Progenitor cell of endocrine pancreas (in vitro differentiated cells): ENCODE measurements at regions not wholly inside any gene's neighbourhood (a gene's known extent, or its start where the extent isn't known, plus 50 kb on each side); places are given as distances from the start of the nearest gene placed in this dataset.

Source experiments
- DNase-seq: peaks from one replicate; pipeline ENCODE4 v3.0.0; 2021; ENCODE audit warnings: low spot score; ENCODE audit not compliant: unreplicated experiment
- H3K27ac Mint-ChIP-seq: 2 replicates; pipeline ENCODE4 v1.8.0; 2021; ENCODE audit warnings: mild to moderate bottlenecking, moderate library complexity, mixed read lengths
- H3K27me3 Mint-ChIP-seq: 2 replicates; pipeline ENCODE4 v1.8.0; 2021; ENCODE audit warnings: mixed read lengths
- H3K36me3 Mint-ChIP-seq: 2 replicates; pipeline ENCODE4 v1.8.0; 2022; ENCODE audit warnings: mixed read lengths; ENCODE audit not compliant: insufficient read depth
- H3K4me1 Mint-ChIP-seq: 2 replicates; pipeline ENCODE4 v1.8.0; 2021; ENCODE audit warnings: low read depth, mixed read lengths
- H3K4me3 Mint-ChIP-seq: 2 replicates; pipeline ENCODE4 v1.8.0; 2021; ENCODE audit warnings: low read depth, mild to moderate bottlenecking, moderate library complexity, mixed read lengths
- H3K9me3 Mint-ChIP-seq: 2 replicates; pipeline ENCODE4 v1.8.0; 2021; ENCODE audit warnings: low read depth, mixed read lengths
- TF ChIP-seq, protein P1 (sequence below): fragments of 200-600 bp; sonication (generic); IDR thresholded peaks from one replicate; pipeline ENCODE4 v1.5.0; 2021; ENCODE audit warnings: antibody characterized with exemption, mild to moderate bottlenecking; ENCODE audit not compliant: unreplicated experiment

GRCh38 chr6:82584856-82585255 lies 221.2 kb downstream of the TPBG start:
- Mint-ChIP-seq H3K27me3 (no peaks in the 10 kb centered on the region), H3K4me1 (peaks cover 4% of the 10 kb centered on the region), H3K9me3 (peaks cover 4% of the 10 kb centered on the region), H3K36me3 (no peaks in the 10 kb centered on the region), H3K4me3 (no peak overlapping the region), H3K27ac (no peak overlapping the region)
- no peak for DNase-seq
- TF ChIP-seq, protein P1, sequence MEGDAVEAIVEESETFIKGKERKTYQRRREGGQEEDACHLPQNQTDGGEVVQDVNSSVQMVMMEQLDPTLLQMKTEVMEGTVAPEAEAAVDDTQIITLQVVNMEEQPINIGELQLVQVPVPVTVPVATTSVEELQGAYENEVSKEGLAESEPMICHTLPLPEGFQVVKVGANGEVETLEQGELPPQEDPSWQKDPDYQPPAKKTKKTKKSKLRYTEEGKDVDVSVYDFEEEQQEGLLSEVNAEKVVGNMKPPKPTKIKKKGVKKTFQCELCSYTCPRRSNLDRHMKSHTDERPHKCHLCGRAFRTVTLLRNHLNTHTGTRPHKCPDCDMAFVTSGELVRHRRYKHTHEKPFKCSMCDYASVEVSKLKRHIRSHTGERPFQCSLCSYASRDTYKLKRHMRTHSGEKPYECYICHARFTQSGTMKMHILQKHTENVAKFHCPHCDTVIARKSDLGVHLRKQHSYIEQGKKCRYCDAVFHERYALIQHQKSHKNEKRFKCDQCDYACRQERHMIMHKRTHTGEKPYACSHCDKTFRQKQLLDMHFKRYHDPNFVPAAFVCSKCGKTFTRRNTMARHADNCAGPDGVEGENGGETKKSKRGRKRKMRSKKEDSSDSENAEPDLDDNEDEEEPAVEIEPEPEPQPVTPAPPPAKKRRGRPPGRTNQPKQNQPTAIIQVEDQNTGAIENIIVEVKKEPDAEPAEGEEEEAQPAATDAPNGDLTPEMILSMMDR = no peak

- no peak for DNase-seq
- TF ChIP-seq, protein P1 = no peak
- Mint-ChIP-seq H3K4me3 (no peak overlapping the region), H3K4me1 (no peaks in the 10 kb centered on the region), H3K27ac (no peak overlapping the region), H3K27me3 (no peaks in the 10 kb centered on the region), H3K9me3 (peaks cover 4% of the 10 kb centered on the region), H3K36me3 (no peaks in the 10 kb centered on the region)
Measured at GRCh38 chr6:82588020-82588419, 224.4 kb downstream of the TPBG start.

DNA sequence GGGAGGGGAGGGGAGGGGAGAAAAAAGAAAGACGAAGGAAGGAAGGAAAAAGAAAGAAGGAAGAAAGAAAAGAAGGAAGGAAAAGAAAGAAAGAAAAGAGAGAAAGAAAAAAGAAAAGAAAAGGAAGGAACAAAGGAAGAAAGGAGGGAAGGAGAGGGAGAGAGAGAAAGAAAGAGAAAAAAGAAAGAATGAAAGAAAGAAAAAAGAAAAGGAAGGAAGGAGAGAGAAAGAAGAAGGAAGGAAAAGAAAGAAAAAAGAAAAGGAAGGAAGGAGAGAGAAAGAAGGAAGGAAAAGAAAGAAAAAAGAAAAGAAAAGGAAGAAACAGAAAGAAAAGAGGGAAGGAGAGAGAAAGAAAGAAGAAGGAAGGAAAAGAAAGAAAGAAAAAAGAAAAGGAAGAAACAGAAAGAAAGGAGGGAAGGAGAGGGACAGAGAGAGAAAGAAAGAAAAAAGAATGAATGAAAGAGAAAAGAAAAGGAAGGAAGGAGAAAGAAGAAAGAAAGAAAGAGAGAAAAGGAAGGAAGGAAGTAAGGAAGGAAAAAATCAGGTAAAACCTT lies 225.3 kb downstream of the TPBG start:
- H3K27me3 Mint-ChIP-seq = no peaks in the 10 kb centered on the region
- H3K4me1 Mint-ChIP-seq = no peaks in the 10 kb centered on the region
- DNase-seq = no peak
- TF ChIP-seq, protein P1 = no peak
- H3K4me3 Mint-ChIP-seq = no peak overlapping the region
- peak overlapping the region; percentile 24 for H3K27ac Mint-ChIP-seq
- H3K36me3 Mint-ChIP-seq = no peaks in the 10 kb centered on the region
- H3K9me3 Mint-ChIP-seq = peaks cover 4% of the 10 kb centered on the region

DNA sequence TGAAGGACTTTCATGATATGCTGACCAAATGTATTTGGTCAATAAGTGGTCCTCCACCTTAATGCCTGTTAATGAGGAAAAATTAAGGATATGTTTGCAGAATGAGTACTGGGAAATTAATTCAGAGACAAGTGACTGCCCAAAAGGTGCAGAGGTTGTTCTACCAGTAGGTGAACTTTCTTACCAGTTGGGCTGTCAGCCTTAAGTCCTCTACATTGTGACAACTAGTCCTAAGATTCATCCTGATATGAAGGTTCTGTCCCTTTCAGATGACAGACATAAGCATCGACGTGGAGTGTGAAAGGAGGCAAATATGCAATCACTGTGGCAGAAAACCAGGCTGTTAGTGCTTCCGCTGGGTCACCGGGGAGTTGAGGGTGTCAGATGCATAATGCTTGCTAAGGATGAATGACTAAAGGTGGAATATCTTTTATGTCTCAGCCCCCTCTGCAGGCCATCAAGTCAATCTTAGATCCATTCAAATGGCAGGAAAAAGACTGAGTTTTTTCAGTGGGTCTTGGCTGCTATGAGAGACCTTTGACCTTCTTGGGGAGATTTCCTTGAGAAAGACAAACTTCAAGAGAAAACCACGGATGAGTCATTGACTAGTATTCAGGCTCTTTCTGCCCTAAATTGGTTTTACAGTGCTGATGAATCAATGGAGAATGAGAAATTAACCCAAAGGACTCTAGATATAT lies 226.0 kb downstream of the TPBG start:
- H3K27me3 Mint-ChIP-seq = no peaks in the 10 kb centered on the region
- no peak for DNase-seq

GRCh38 chr6:82597201-82597600 lies 233.6 kb downstream of the TPBG start:
- H3K36me3 Mint-ChIP-seq = no peaks in the 10 kb centered on the region
- no peak overlapping the region for H3K27ac Mint-ChIP-seq
- no peak overlapping the region for H3K4me3 Mint-ChIP-seq
- no peak for DNase-seq
- no peaks in the 10 kb centered on the region for H3K9me3 Mint-ChIP-seq
- no peaks in the 10 kb centered on the region for H3K27me3 Mint-ChIP-seq
- TF ChIP-seq, protein P1 = no peak
- no peaks in the 10 kb centered on the region for H3K4me1 Mint-ChIP-seq

More for the DNA sequence above, 226.0 kb downstream of the TPBG start:
- Mint-ChIP-seq H3K4me3 (no peak overlapping the region), H3K9me3 (peaks cover 4% of the 10 kb centered on the region), H3K36me3 (no peaks in the 10 kb centered on the region), H3K27ac (no peak overlapping the region), H3K4me1 (no peaks in the 10 kb centered on the region)
- TF ChIP-seq, protein P1 = peak; percentile 28
